ENCODE measurements at regions not wholly inside any gene's neighbourhood (a gene's known extent, or its start where the extent isn't known, plus 50 kb on each side); places are given as distances from the start of the nearest gene placed in this dataset.

DNA sequence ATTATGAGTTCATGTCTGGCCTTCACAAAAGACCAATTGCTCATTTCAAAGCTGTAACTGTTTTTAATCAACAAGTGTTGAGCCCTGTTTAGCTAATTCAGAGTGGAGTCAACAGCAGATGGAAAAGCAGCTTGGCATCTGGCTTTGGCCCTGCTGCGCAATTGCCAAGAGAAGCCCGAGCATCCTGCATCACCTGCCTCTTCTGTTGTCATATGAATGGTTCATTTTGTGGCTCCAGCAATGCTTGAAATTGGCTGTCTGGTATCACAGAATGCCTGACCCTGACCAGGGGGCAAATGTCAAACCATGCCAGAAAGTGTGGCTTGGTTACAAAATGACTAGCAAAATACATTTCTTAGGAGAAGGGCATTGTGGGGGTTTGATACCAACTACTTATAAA lies 296.5 kb upstream of the PHF14 start:
- TF ChIP-seq, protein P1, sequence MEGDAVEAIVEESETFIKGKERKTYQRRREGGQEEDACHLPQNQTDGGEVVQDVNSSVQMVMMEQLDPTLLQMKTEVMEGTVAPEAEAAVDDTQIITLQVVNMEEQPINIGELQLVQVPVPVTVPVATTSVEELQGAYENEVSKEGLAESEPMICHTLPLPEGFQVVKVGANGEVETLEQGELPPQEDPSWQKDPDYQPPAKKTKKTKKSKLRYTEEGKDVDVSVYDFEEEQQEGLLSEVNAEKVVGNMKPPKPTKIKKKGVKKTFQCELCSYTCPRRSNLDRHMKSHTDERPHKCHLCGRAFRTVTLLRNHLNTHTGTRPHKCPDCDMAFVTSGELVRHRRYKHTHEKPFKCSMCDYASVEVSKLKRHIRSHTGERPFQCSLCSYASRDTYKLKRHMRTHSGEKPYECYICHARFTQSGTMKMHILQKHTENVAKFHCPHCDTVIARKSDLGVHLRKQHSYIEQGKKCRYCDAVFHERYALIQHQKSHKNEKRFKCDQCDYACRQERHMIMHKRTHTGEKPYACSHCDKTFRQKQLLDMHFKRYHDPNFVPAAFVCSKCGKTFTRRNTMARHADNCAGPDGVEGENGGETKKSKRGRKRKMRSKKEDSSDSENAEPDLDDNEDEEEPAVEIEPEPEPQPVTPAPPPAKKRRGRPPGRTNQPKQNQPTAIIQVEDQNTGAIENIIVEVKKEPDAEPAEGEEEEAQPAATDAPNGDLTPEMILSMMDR (IDR thresholded peaks at IDR 0.05), result no peak
- no peak for TF ChIP-seq ZFX (IDR thresholded peaks at IDR 0.05; ENCODE audit: borderline replicate concordance)
